ENCODE measurements at regions not wholly inside any gene's neighbourhood (a gene's known extent, or its start where the extent isn't known, plus 50 kb on each side); places are given as distances from the start of the nearest gene placed in this dataset.
"Not testable (repeated sequence)": the region's sequence is repeated elsewhere in the genome, so short reads cannot be mapped to it uniquely, and the experiment has no call there.

GRCh38 chrX:151042842-151043241 lies 59.7 kb downstream of the HMGB3 start:
- no peaks in the 10 kb centered on the region for H3K36me3 ChIP-seq (ENCODE audit: control insufficient read depth, insufficient read depth, low read length)
- no peaks in the 10 kb centered on the region; the same call in 1 of the 2 replicates for H3K27me3 ChIP-seq (ENCODE audit: control insufficient read depth, insufficient read depth, low read length)
- H3K4me3 ChIP-seq (ENCODE audit: low read depth, low read length) = no peak overlapping the region
- POLR2A ChIA-PET = interaction anchor here (0.7 kb wide), 1 partner anchor 39 kb away, joined by 16 read pairs; no protein-coding TSS in a partner anchor
- DNase-seq (ENCODE audit: low read depth) = no peak
- no peak for TF ChIP-seq CTCF (IDR thresholded peaks at IDR 0.05; ENCODE audit: insufficient read depth, low read depth, low read length)
- CTCF ChIA-PET = no interaction called here

GRCh38 chrX:151066373-151066772 lies 83.2 kb downstream of the HMGB3 start:
- POLR2A ChIA-PET; H3K27me3 ChIP-seq (ENCODE audit: control insufficient read depth, insufficient read depth, low read length); H3K4me3 ChIP-seq (ENCODE audit: low read depth, low read length); H3K36me3 ChIP-seq (ENCODE audit: control insufficient read depth, insufficient read depth, low read length); CTCF ChIA-PET; DNase-seq (ENCODE audit: low read depth): not testable (repeated sequence)

GRCh38 chrX:151073767-151074166 lies 90.6 kb downstream of the HMGB3 start:
- ChIA-PET POLR2A (interaction anchor here (0.6 kb wide), 1 partner anchor 10 kb away, joined by 4 read pairs; no protein-coding TSS in a partner anchor), CTCF (interaction anchor here (1.1 to 2.6 kb wide), 2 partner anchors 9 to 301 kb away, joined by 4 to 7 read pairs; no protein-coding TSS in a partner anchor)
- H3K4me3 ChIP-seq (ENCODE audit: low read depth, low read length) = no peak overlapping the region
- H3K27me3 ChIP-seq (ENCODE audit: control insufficient read depth, insufficient read depth, low read length) = no peaks in the 10 kb centered on the region
- no peaks in the 10 kb centered on the region for H3K36me3 ChIP-seq (ENCODE audit: control insufficient read depth, insufficient read depth, low read length)
- no peak for TF ChIP-seq CTCF (IDR thresholded peaks at IDR 0.05; ENCODE audit: insufficient read depth, low read depth, low read length)
- no peak for DNase-seq (ENCODE audit: low read depth)

- Histone ChIP-seq H3K4me3 (ENCODE audit: low read depth, low read length) (no peak overlapping the region), H3K36me3 (ENCODE audit: control insufficient read depth, insufficient read depth, low read length) (no peaks in the 10 kb centered on the region), H3K27me3 (ENCODE audit: control insufficient read depth, insufficient read depth, low read length) (no peaks in the 10 kb centered on the region)
- POLR2A ChIA-PET = no interaction called here
- no peak for TF ChIP-seq CTCF (IDR thresholded peaks at IDR 0.05; ENCODE audit: insufficient read depth, low read depth, low read length)
- CTCF ChIA-PET = interaction anchor here (1.2 to 5.1 kb wide), 4 partner anchors 52 to 319 kb away, joined by 3 to 91 read pairs (median 14); no protein-coding TSS in a partner anchor
- DNase-seq (ENCODE audit: low read depth) = no peak
These were observed 95.4 kb upstream of the GPR50 start for GRCh38 chrX:151081016-151081415.

- ChIA-PET POLR2A (interaction anchor here (0.6 kb wide), 1 partner anchor 39 kb away, joined by 16 read pairs; no protein-coding TSS in a partner anchor), CTCF (interaction anchor here (0.6 to 5.1 kb wide), 12 partner anchors 8 to 1805 kb away, joined by 3 to 91 read pairs (median 3); no protein-coding TSS in a partner anchor)
- Histone ChIP-seq H3K36me3 (ENCODE audit: control insufficient read depth, insufficient read depth, low read length) (no peaks in the 10 kb centered on the region), H3K4me3 (ENCODE audit: low read depth, low read length) (0 out of 2 replicates have a peak overlapping the region, but pooled peaks have one; percentile 8), H3K27me3 (ENCODE audit: control insufficient read depth, insufficient read depth, low read length) (no peaks in the 10 kb centered on the region)
- DNase-seq (ENCODE audit: low read depth) = no peak
- peak; percentile 85 for TF ChIP-seq CTCF (IDR thresholded peaks at IDR 0.05; ENCODE audit: insufficient read depth, low read depth, low read length)
These were observed 94.1 kb upstream of the GPR50 start for GRCh38 chrX:151082077-151082948.

All from BJ (cell line).